ENCODE measurements at regions not wholly inside any gene's neighbourhood (a gene's known extent, or its start where the extent isn't known, plus 50 kb on each side); places are given as distances from the start of the nearest gene placed in this dataset.

DNA sequence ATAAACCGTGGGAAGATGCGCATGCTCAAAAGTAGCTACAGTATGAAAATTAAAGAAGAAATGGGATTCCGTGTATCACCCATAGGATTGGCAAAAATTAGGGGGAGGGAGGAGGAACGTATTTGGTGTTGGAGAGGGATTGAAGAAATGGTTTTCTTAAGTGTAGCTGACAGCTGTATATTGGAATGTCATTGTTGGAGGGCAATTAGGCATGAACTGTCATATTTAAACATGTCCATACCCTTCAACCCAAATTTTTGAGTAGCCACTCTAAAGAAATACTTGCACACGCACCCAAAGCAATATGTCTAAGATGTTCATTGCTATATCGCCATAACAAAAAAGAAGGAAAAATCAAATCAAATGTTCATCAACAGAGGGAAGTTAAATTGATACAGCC, 144.7 kb downstream of the TLE3 start:
- no peak for DNase-seq (ENCODE audit: low spot score)

DNA sequence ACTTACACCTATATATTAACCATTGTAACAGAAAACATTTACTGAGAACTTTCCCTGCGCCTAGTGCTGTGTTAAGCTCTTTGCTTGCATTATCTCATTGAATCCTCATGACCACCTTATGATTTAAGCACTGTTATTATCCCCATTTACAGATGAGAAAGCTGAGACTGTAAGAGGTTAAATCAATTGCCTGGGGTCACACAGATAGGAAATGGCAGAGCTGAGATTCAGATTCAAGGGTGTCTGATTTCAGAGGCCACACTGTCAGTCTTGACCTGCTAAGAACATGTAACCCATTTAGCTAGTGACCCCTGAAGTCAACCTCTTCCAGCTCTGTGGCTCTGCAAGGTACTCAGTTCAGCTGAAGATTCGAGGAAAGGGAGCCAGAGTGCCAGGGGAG, 143.9 kb downstream of the TLE3 start:
- DNase-seq (ENCODE audit: low spot score) = no peak

DNA sequence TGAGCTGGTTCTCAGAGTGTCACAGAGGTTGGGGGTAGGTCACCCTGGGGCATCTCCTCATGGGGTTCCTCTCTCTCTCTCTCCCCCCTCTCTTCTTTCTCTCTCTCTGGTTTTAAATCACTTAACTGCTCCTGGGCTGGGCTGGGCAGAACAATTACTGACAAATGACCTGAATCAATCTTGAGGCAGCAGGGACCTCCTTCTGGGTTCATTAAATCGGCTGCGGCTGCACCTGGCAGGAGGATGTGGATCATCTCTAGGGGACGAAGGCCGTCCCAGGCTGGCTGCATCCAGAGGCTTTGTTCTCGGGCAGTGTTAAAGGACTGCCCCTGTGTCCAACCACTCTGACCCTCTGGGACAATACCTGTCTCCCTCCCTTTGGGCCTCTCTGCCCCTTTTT, 143.1 kb downstream of the TLE3 start:
- no peak for DNase-seq (ENCODE audit: low spot score)

DNA sequence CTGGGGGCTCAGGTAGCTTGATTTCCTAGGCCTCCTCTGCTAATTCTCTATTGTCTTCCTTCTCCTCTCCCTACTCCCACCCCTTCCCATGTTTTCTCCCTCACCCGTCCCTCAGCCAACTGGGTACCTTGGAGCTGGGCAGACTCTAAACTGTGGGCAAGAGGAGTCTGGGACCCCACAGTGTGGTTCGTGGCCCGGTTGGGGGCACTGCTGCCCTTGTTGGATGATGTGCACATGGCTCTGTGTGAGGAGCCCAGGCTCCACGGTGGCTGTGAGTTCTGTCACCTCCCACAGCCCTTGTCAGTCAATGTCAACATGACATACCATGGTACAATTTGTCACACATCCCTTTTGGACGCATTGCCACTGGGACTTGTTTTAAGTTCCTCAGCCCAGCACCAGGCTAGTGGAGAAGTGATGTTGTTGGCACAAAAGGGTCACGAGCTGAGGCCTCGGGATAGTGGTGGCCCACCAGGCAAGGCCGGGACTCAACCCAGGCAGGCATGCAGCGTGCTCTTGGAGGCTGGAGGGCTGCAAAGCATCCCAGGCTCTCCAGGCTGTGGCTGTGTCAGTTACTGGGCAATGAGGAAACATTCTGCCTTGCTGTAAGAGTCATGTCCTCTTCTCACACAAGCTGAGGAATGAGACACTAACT, 142.3 kb downstream of the TLE3 start:
- DNase-seq (ENCODE audit: low spot score) = peak; percentile 18

DNA sequence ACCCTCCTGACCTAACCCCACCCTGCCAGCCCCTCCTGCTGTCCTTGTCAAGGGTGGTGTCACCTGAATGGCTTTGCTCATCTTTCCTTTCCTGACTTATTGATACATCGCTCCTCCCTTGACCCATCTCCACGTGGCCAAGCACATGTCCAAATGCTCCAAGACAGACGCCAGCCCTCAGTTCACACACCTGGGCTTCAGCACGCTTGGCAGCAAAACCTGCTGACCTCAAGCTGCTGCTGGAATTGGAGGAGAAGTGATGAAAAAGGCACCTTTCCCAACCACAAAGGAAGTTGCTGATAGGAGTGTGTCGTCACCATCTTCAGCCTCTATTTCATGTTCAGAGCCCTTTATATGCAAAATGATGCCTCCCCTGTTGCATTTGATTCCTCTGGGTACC, 141.3 kb downstream of the TLE3 start:
- no peak for DNase-seq (ENCODE audit: low spot score)

DNA sequence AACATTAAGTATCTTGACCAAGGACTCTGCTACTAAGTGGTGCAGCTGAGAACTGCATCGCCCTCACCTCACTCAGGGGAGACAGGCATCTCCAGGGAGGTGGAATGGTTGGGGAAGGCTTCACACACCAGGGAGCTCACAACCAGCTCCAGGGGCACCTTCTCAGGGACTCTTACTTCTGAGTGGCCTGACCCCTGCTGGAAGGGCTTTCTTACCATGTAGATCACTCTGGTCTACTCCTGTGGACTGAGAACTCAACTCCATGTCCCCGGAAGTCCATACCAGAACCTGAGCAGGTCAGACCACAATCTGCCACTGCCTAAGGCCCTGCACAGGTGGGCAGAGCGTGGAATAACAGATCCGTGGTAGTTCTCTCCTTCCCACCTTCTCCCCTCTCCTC, 140.5 kb downstream of the TLE3 start:
- no peak for DNase-seq (ENCODE audit: low spot score)

DNA sequence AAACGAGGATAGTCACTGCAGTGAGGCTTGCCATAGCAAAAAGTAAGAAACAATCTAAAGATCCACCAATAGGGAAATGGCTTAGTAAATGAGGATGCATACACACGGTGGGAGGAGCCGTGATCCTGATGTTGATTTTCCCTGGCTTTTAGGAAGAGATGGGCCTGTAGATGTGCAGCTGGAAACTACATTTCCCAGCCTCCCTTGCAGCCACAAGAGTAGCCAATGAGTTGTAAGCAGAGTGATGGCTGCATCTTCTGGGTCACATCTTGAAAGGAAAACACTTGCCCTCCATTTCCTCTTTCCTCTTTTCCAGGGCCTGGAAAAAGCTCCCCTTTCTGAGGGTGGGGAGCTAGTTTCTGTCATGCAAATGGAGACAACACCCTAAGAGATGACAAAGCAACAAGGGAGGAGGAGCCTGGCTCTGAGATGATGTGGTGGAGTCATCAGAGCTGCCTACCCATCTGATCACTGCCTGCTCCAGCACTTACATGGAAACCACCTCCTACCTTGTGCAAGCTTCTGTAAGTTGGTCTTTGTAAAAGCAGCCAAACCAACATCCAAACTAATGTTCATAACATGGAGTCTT, 139.1 kb downstream of the TLE3 start:
- peak; percentile 13 for DNase-seq (ENCODE audit: low spot score)

DNA sequence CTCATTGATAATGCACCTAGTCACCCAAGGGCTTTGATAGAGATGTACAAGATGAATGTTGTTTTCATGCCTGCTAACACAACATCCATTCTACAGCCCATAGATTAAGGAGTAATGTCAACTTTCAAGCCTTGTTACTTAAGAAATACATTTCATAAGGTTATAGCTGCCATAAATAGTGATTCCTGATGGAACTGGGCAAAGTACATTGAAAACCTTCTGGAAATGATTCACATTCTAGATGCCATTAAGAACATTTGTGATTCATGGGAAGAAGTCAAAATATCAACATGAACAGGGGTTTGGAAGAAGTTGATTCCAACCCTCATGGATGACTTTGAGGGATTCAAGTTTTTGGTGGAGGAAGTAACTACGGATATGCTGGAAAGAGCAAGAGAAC, 135.2 kb downstream of the TLE3 start:
- no peak for DNase-seq (ENCODE audit: low spot score)

DNA sequence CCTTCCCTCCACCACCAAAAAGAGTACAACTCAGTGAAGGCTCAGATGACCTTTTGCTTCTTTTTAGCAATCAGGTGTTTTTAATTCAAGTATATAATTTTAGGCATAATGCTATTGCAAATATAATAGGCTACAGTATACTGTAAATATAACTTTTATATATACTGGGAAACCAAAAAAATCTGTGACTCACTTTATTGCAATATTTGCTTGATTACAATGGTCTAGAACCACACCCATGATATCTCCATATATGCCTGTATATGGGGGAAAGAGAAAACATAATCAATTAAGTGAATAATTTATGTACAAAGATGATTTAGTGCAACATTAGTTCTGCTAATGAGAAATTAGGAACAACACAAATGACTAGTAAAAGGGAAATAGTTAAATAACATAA, 134.3 kb downstream of the TLE3 start:
- DNase-seq (ENCODE audit: low spot score) = no peak

DNA sequence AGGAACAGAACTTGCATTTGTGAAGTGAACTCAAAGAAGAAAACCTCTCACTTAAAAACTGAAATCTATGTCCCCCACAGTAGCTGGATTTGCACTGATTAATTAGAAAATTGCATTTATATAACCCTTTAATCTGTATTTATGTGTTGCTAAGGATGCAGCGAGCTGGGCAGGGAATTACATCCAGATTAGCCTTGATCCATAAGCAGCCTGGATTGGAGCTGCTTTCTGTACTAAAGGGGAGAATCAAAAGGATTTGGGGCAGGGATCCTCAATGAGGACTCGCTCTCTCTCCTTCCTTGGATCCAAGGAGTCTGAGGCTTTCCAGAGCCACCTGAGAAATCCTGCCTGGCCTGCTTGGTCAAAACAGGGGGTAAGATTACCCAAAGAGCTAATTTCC, 125.9 kb downstream of the TLE3 start:
- no peak for DNase-seq (ENCODE audit: low spot score)

DNA sequence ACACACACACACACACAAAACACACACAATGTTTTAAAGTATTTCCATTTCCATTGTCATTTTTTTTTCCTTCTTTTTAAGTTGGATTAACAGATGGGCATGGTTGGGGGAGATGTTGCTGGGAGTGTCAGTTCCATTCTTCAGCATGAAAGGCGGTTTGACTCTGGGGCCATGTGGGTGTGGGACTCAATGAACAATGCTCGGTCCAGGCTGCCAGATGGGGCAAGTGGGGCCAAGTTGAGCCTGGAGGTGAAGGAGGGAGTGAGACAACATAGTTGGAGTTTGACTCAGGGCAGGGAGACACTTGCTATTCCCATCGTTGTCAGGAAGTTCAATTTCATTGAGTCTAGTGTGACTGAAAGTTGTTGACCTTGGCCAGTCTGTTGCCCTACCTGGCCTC, 125.3 kb downstream of the TLE3 start:
- DNase-seq (ENCODE audit: low spot score) = no peak

DNA sequence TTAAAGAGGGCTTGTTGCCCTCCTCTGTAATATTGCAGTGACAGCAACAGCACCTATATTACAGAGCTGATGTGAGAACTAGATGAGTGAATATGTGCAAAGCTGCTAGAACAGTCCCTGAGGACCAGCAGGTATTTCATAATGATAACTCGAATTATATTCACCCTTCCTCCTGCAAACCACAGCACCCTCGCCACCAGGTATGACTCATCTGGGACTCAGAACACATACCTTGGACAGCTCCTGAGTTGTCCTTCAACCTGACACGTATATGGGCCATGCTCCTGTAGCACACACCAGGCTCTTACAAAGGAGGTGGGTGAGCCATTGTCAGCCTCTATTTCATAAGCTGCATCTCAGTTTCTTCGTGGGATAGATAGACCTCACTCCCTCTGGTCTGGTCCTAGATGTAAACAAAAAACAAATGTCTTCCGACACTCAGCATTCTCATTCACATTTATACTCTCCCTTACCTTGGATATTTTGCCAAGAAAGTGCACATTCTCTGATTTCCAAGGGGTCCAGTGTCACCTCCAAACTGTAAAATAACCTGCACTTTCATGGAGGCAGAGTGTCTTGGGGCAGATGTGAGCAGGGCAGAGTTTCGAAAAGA, 124.5 kb downstream of the TLE3 start:
- peak; percentile 46 for DNase-seq (ENCODE audit: low spot score)

DNA sequence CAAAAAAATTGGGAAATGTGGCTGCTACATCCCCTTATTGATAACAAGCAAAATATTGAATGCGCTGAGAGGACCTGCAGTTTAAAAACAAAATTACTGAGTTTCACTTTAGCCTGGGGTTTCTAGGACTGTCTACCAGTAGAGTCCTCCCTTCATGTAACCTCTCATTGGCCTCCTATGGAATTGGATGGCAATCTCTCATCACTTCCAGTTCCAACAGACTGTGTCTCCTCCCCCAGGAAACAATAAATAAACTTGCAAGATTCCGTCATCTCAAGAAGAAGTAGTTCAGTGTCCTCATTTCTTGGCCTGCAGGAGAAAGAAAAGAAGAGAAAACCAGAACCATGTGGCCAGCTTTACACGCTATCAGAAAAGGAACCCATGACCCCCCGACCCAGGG, 123.8 kb downstream of the TLE3 start:
- no peak for DNase-seq (ENCODE audit: low spot score)

DNA sequence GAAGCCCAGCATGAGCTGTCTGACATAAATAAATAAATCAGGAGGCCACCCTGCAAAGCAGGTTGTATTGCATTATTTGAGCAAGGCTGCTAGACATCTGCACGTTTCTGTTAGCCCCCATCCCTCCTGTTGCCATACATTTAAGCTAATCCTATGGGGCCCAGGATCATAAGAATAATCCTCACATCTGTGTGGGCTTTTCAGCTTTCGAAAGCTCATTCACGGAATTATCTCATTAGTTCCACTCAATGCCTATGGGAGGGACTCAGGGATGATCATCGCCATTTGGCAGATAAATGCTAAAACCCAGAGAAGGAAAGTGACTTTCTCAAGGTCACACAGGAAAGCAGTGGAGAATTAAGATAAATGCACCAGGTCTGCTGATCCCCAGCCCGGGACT, 123.4 kb downstream of the TLE3 start:
- no peak for DNase-seq (ENCODE audit: low spot score)

DNA sequence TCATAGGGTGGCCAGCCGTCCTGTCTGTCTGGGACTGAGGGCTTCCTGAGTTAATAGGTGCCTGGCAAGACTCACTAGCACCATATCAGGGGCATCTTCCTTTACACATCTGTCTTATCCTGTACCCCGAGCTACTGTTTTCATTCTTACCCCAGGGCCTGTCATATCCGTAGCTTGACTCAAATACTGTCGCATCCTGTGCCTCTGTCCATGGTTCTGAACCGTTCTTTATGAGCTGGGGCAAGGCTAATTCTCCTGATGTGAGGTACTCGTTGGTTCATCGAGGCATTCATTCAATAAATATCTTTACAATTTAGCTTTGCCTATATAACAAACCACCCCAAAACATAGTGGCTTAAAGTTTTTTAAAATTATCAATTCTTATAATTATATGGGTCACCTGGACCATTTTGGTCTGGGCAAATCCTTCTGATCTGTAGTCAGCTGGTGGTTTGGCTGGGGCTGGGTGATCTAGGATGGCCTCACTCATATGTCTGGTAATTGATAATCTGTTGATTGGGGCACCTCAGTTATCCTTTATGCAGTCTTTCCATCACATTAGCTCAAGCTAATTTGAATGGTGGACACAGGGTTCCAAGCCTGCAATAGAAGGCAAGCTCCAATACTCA, 121.2 kb downstream of the TLE3 start:
- DNase-seq (ENCODE audit: low spot score) = peak; percentile 71

DNA sequence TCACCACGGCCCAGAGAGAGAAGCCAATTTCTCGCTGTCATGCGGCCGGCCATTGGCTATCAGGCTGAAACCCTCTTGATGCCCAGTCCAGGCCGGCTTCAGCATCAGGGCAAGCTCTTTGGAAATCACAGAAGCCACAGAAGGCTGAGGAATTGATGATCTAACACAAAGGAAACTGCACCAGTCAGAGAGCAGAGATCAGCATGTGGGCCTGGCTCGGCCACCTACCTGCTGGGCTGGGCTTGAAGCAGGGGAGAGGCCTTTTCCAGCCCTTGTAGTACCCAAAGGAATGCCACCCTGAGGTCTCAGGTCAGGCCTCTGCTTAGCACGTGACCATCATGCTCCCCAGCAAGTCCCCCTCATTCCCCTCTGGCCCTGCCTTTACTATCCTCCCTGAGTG, 119.1 kb downstream of the TLE3 start:
- DNase-seq (ENCODE audit: low spot score) = no peak

DNA sequence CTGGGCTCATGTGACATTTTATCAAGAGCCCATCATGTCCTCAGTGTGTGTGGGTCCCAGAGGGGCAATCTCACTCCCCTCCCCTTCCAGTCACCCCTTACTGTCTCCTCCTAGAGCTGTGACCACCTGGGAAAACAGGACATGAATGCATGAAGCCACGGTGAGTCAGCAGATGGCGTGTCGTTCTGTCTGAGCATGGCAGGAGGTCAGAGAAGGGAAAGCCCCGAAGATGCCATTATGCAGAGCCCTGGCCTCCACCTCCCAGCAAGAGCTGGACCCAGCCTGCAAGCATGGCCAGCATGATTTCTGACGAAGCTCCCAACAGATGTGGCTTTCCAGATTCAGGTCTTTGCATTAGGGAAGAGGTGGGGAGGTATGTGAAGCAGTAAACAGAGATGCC, 118.5 kb downstream of the TLE3 start:
- peak; percentile 74 for DNase-seq (ENCODE audit: low spot score)

DNA sequence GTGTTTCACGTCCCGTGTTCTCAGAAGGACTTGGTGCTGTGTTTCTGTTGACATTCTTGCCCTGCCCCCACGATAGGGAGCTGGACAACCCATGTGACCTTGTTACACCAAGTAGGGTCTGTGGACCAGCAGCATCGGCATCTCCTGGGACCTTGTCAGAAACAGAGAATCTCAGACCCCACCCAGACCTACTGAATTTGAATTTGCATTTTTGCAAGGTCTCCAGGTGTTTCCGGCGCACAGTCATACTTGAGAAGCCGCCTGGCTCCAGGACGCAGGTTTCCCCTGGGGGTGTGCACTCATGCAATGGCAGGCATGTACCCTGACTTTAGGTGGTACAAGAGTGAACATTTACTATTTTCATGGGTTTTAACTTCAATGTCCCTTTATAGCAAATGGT, 117.9 kb downstream of the TLE3 start:
- peak; percentile 98 for DNase-seq (ENCODE audit: low spot score)

DNA sequence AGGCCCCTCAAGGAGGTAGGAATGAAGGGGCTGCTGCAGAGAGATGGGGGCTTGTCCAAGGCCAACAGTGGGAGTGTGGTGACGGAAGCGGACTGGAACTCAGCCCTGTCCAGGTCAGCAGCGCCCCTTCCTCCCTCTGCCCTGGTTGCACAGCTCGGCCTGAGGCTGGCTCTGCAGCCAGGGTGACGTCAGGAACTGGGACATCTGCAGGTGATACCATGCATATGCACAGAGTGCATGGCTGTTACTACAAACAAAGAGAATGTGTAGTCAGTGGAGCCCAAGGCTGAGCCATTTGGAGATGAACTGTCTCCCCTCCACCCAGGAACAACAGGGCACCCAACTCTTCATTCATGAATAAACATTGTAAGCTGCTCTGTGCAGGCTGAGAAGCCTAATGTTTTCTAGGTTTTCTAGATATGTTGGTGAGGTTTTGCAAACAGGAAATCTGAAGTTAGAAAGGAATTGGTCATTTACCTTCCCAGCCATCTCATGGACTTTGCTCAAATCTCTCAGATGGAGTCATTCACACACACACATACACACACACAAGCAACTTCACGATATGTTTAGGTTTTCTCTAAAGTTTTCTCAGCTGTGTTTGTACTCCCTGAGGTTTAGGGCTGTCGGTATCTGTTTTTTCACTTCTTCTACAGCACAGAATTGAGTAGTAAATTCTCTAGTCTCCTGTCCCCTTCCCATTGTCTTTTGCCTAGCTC, 117.2 kb downstream of the TLE3 start:
- DNase-seq (ENCODE audit: low spot score) = peak; percentile 79

DNA sequence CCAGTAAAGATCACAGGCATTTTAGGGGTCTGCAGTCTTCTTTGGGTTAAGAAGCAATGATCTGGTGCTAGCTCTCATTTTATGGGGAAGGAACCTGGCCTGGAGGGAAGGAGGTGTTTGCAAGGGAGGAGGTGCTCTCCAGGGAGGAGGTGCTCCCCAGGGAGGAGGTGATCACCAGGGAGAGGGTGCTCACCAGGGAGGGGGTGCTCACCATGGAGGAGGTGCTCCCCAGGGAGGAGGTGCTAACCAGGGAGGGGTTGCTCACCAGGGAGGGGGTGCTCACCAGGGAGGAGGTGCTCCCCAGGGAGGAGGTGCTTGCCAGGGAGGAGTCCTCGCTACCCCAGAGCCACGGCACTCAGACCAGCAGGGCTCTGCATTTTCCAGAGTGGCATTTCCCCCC, 115.7 kb downstream of the TLE3 start:
- DNase-seq (ENCODE audit: low spot score) = no peak

DNA sequence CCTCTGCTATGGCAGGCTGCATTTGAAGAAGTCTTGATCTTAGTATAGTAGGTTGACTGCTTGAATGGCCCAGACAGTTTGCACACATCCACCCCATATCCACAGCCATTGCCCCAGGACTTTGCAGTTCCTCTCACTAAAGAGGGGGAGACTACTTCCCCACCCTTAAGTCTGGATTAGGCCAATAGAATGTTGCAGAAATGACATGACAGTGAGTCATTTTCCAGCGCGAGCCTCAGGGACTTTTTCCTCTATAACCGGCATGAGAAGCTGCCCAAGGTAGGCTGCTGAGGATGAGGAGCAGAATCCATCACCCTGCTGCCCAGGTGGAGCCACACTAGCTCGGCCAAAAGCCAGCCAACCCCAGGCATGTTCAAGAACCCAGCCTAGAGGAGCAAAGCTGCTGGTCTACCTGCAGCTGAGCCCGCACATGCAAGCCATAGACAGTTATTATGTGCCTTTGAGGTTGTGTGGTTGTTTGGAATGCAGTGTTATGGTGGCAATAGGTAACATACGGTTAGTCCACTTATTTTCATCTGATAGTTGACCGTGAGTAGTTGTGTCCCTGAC, 113.9 kb downstream of the TLE3 start:
- no peak for DNase-seq (ENCODE audit: low spot score)
